Peyer's patch (tissue), 4 donors: ENCODE measurements at regions not wholly inside any gene's neighbourhood (a gene's known extent, or its start where the extent isn't known, plus 50 kb on each side); places are given as distances from the start of the nearest gene placed in this dataset.

Experiments used
- POLR2A ChIP-seq, 2 donors: fragments of 450-650 bp; IDR thresholded peaks; one replicate each; pipeline ENCODE4 v1.5.1; 2017; ENCODE audit warnings: antibody characterized with exemption in 2 of 2, mild to moderate bottlenecking in 2 of 2, moderate library complexity in 2 of 2
- TF ChIP-seq, protein P1 (sequence below), 6 experiments: fragments of 450-650 bp in 4 of 6; fragments of 200-600 bp in 2 of 6; sonication (generic) in 1 of 6; IDR thresholded peaks; one replicate each; pipeline ENCODE4 v1.5.1; 2017 to 2019; ENCODE audit warnings: antibody characterized with exemption in 6 of 6, mild to moderate bottlenecking in 3 of 6, moderate library complexity in 1 of 6

DNA sequence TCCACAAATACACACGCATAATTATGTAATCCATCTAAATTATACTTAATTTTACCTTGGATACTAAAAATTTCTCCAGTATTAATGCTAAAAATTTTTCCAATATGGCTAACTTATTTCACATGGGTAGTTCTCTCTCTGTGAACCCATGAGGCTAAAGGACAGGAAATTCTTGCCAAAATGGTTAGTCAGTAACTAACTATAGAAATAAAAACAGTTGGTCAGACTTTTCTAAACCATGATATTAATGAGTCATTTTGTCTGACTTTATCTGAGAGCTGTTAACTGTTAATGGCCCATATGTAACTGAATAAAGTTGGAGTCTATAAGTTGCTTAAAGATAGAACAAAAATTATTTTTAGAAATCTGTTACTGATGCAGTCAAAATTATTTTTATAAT is 549.4 kb downstream of the TLL1 start:
- TF ChIP-seq POLR2A (IDR thresholded peaks at IDR 0.05): no peak
- TF ChIP-seq, protein P1, sequence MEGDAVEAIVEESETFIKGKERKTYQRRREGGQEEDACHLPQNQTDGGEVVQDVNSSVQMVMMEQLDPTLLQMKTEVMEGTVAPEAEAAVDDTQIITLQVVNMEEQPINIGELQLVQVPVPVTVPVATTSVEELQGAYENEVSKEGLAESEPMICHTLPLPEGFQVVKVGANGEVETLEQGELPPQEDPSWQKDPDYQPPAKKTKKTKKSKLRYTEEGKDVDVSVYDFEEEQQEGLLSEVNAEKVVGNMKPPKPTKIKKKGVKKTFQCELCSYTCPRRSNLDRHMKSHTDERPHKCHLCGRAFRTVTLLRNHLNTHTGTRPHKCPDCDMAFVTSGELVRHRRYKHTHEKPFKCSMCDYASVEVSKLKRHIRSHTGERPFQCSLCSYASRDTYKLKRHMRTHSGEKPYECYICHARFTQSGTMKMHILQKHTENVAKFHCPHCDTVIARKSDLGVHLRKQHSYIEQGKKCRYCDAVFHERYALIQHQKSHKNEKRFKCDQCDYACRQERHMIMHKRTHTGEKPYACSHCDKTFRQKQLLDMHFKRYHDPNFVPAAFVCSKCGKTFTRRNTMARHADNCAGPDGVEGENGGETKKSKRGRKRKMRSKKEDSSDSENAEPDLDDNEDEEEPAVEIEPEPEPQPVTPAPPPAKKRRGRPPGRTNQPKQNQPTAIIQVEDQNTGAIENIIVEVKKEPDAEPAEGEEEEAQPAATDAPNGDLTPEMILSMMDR (IDR thresholded peaks at IDR 0.05): no peak
